H1 (cell line): ENCODE measurements at regions not wholly inside any gene's neighbourhood (a gene's known extent, or its start where the extent isn't known, plus 50 kb on each side); places are given as distances from the start of the nearest gene placed in this dataset.

Source experiments
- POLR2AphosphoS5 ChIP-seq: IDR thresholded peaks from 2 replicates; pipeline ENCODE4 v1.6.1; 2011; ENCODE audit warnings: low read depth, low read length

DNA sequence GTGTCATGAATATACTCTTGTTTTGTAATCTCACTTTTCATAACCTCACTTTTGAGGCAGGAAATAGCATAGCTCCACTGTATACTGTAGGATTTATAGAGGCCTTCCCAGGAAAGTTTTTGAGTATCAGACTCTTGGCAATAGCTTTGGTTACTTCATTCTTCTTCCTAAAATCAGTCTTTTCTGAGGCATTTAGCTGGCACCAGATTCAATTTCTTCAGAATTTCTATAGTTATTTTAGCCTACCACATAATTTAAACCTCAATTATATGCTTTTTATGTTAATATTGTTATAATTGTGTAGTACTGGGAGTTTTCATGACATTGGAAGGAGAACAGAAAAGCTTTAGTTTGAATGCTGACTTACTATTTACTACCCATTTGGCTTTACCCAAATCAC lies 322.3 kb upstream of the FAR2 start (continued):
- TF ChIP-seq POLR2AphosphoS5: no peak
